H1 (cell line): ENCODE measurements at regions not wholly inside any gene's neighbourhood (a gene's known extent, or its start where the extent isn't known, plus 50 kb on each side); places are given as distances from the start of the nearest gene placed in this dataset.

ENCODE experiments used
- CBX5 ChIP-seq: fragments of 300-800, 300-1000 bp; sonication (generic); IDR thresholded peaks from 2 replicates; pipeline ENCODE4 v1.7.1; 2016; ENCODE audit warnings: antibody characterized with exemption, low read length, low read depth
- POLR2A ChIP-seq, 2 experiments: IDR thresholded peaks; 1 replicate in 1 of 2; 2 replicates in 1 of 2; pipeline ENCODE4 v1.6.1; 2011; ENCODE audit warnings: low read depth in 2 of 2, low read length in 2 of 2, mild to moderate bottlenecking in 2 of 2; ENCODE audit errors: control extremely low read depth in 1 of 2

DNA sequence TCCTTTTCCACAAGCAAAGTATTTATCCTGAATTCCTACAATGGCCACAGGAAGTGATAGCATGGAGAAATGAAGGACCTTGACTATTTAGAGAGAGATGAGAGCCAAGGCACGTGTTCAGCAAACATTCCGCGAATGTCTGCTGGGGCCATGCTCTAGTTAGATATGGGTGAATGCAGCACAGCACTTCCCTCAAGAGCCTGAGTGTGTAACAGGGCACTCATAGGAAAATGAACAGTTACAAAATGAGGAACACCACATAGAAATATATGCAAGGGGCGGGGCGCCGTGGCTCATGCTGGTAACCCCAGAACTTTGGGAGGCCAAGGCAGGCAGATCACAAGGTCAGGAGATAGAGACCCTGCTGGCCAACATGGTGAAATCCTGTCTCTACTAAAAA, 406.9 kb downstream of the NR2F2 start:
- TF ChIP-seq POLR2A (IDR thresholded peaks at IDR 0.05; ENCODE audit: control extremely low read depth in 1 of 2, low read depth in 2 of 2, low read length in 2 of 2): no peak
- no peak for TF ChIP-seq CBX5
